Heart left ventricle (tissue), 16 donors: ENCODE measurements at regions not wholly inside any gene's neighbourhood (a gene's known extent, or its start where the extent isn't known, plus 50 kb on each side); places are given as distances from the start of the nearest gene placed in this dataset.

Experiments used
- ATAC-seq, 4 donors: fragments of 200-7000 bp; cut with Tn5 transposase; one replicate each; pipeline ENCODE4 v1.9.1; 2020 to 2022; ENCODE audit warnings: moderate library complexity in 4 of 4, mild to moderate bottlenecking in 3 of 4, moderate number of reproducible peaks in 1 of 4
- DNase-seq, 5 donors: peaks; one replicate each; pipeline ENCODE4 v3.0.0-alpha.2; 2020
- H3K27ac ChIP-seq, 12 donors: fragments of 200-600 bp; sonication (generic) in 4 of 12; one replicate each; pipeline versions ENCODE4 v1.5.0 to v1.8.0; 2016 to 2022; ENCODE audit warnings: mild to moderate bottlenecking in 2 of 12
- H3K27me3 ChIP-seq, 9 donors: fragments of 200-600 bp; sonication (generic) in 2 of 9; one replicate each; pipeline versions ENCODE4 v1.5.1 to v1.8.0; 2016 to 2022; ENCODE audit warnings: mild to moderate bottlenecking in 3 of 9
- H3K36me3 ChIP-seq, 9 donors: fragments of 200-600 bp; sonication (generic) in 2 of 9; one replicate each; pipeline versions ENCODE4 v1.5.0 to v1.8.0; 2018 to 2022; ENCODE audit warnings: mild to moderate bottlenecking in 2 of 9
- H3K4me1 ChIP-seq, 12 donors: fragments of 200-600 bp; sonication (generic) in 4 of 12; one replicate each; pipeline versions ENCODE4 v1.5.0 to v1.8.0; 2016 to 2022; ENCODE audit warnings: mild to moderate bottlenecking in 3 of 12
- H3K4me3 ChIP-seq, 12 donors: fragments of 200-600 bp; sonication (generic) in 4 of 12; one replicate each; pipeline versions ENCODE4 v1.5.0 to v1.8.0; 2017 to 2022; ENCODE audit warnings: mild to moderate bottlenecking in 9 of 12, moderate library complexity in 4 of 12
- H3K9me3 ChIP-seq, 12 donors: fragments of 200-600 bp; sonication (generic) in 4 of 12; one replicate each; pipeline versions ENCODE4 v1.5.0 to v1.8.0; 2016 to 2022; ENCODE audit warnings: mild to moderate bottlenecking in 1 of 12
- CTCF ChIP-seq, 12 donors: fragments of 200-600 bp; sonication (generic) in 4 of 12; IDR thresholded peaks; one replicate each; pipeline versions ENCODE4 v1.5.0 to v1.8.0; 2018 to 2022; ENCODE audit warnings: antibody characterized with exemption in 12 of 12, mild to moderate bottlenecking in 5 of 12
- POLR2A ChIP-seq, 2 donors: fragments of 450-650 bp; IDR thresholded peaks; one replicate each; pipeline ENCODE4 v1.6.1; 2017; ENCODE audit warnings: antibody characterized with exemption in 2 of 2, mild to moderate bottlenecking in 2 of 2, moderate library complexity in 2 of 2
- WGBS, 4 donors: extraction: QIAGEN DNeasy Blood & Tissue Kit in 2 of 4; methylation state at CpG; one replicate each; pipeline versions ENCODE4 v1.1.5 to v1.1.7; 2013 to 2018; 5-methylcytosine and 5-hydroxymethylcytosine counted together
- intact Hi-C, 10 donors: fragments of 100-400 bp; cut with DNase I; formaldehyde crosslinking; loops; one replicate each; pipeline versions ENCODE4 v1.11.1 to v1.14.2; 2022
- donor health status: ischemic (EF 13 %, LVEDD 7.1; RV severe dilation, severe dysfunction).
- donor health status: healthy with polysubstance abuse.
- donor health status: DM: no; HTN: yes; CAD: no.
- donor health status: DM: no; HTN: no; CAD: no.
- donor health status: ischemic (EF 25% LVEDD 6.9; RV normal size, moderate dysfunction).
- donor health status: ischemic (EF 25% LVEDD 5.7; RV mildly dilated, moderate dysfunction).
- donor health status: healthy.
- donor health status: DM: yes; HTN: yes; CAD: no.
- donor health status: ischemic (EF 35%, LVEDD 5.7; RV mildly dilated, moderate dysfunction).
- donor health status: nonischemic (EF 11% LVEDD 7.7; RV severe dilation, severe dysfunction).
- donor health status: DM: yes; HTN: yes; CAD: no.
- donor health status: PGD.
- donor health status: ischemic (EF 29% LVEDD 5.4; RV normal size, mild dysfunction).
- donor health status: nonischemic (EF 23%, LVEDD 6.1; RV moderate dilation, normal function).

- Histone ChIP-seq H3K4me3 (no peak overlapping the region), H3K27ac (no peak overlapping the region), H3K9me3 (no peaks in the 10 kb centered on the region), H3K27me3 (no peaks in the 10 kb centered on the region), H3K4me1 (no peaks in the 10 kb centered on the region), H3K36me3 (no peaks in the 10 kb centered on the region)
- DNase-seq (no peak), ATAC-seq (no peak)
- no peak for TF ChIP-seq POLR2A (IDR thresholded peaks at IDR 0.05)
- TF ChIP-seq CTCF (IDR thresholded peaks at IDR 0.05): no peak
- intact Hi-C loops: no loop called here
Measured at GRCh38 chr3:18505056-18505455, 79.9 kb upstream of the SATB1 start.

DNA sequence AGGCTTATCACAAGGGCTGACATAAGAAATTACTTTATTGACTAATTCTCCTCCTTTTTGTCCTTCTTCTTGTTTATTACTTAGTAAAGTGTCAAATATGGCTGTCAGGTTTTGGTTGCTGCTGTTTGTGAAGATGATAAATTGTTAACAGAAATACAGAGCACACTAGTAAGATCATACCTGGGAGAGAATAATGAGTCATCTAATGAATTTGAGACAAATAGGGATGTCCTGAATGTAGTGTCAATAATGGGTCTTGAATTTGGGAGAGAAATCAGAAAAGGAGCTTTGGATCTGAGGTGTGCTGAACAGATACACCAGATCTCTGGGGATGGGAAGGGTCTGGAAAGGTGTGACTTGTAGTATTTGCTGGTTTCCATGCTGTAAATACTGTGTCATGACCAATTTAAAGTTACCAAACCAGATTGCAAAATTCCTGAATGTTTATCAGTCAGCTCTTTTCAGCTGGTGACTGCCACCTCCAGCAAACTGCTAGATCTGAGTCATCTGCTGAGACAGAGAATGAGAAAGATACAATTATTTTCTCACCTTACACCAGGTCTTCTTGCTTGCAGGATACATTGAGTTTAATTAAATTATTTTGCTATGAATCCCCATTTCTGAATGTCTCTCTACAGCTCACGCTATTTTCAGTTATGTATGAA, 76.7 kb upstream of the SATB1 start:
- H3K27ac ChIP-seq: no peak overlapping the region
- no peak for ATAC-seq
- no peak for TF ChIP-seq CTCF (IDR thresholded peaks at IDR 0.05)
- TF ChIP-seq POLR2A (IDR thresholded peaks at IDR 0.05): no peak

DNA sequence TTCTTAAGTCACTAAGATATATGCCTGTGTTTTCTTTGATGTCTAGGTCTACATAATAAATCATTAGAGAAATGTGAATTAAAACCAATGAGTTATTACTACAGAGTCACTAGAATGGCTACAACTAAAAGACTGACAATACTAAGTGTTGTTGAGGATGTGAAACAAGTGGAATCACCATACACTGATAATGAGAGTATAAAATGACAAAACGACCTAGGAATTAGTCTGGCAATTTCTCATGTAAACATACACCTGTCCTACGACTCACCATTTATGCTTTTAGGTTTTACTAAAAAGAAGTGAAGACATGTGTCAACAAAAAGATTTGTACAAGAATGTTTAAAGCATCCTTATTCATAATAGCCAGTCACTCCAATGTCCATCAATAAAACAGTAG, 75.2 kb upstream of the SATB1 start:
- Histone ChIP-seq H3K4me3 (no peak overlapping the region), H3K27me3 (peaks cover 0 to 4% (median 0%) of the 10 kb centered on the region in 9 donors), H3K36me3 (no peaks in the 10 kb centered on the region), H3K27ac (no peak overlapping the region), H3K4me1 (peaks cover 0 to 3% (median 0%) of the 10 kb centered on the region in 12 donors), H3K9me3 (no peaks in the 10 kb centered on the region)
- no peak for ATAC-seq
- DNase-seq: no peak
- TF ChIP-seq CTCF (IDR thresholded peaks at IDR 0.05) (no peak), POLR2A (IDR thresholded peaks at IDR 0.05) (no peak)
- 67 to 80% (median 72%) methylated on average over 2 of the region's 2 CpGs for WGBS, 4 donors
- intact Hi-C loops: no loop called here

More for the DNA sequence above, 76.7 kb upstream of the SATB1 start:
- intact Hi-C loops: no loop called here
- Histone ChIP-seq H3K4me1 (peaks cover 0 to 3% (median 0%) of the 10 kb centered on the region in 12 donors), H3K27me3 (no peaks in the 10 kb centered on the region), H3K4me3 (no peak overlapping the region), H3K36me3 (no peaks in the 10 kb centered on the region), H3K9me3 (no peaks in the 10 kb centered on the region)
- DNase-seq: no peak
- WGBS, 4 donors: 72 to 88% (median 82%) methylated on average over 1 of the region's 1 CpG

GRCh38 chr3:18499301-18499700, 74.2 kb upstream of the SATB1 start:
- intact Hi-C loops: no loop called here
- Histone ChIP-seq H3K27me3 (peaks cover 0 to 4% (median 0%) of the 10 kb centered on the region in 9 donors), H3K4me1 (peaks cover 0 to 3% (median 0%) of the 10 kb centered on the region in 12 donors), H3K36me3 (no peaks in the 10 kb centered on the region), H3K27ac (no peak overlapping the region), H3K9me3 (no peaks in the 10 kb centered on the region), H3K4me3 (no peak overlapping the region)
- ATAC-seq (no peak), DNase-seq (no peak)
- 41 to 58% (median 54%) methylated on average over 3 of the region's 3 CpGs for WGBS, 4 donors
- TF ChIP-seq CTCF (IDR thresholded peaks at IDR 0.05): no peak
- TF ChIP-seq POLR2A (IDR thresholded peaks at IDR 0.05): no peak
